Nephron progenitor cell (in vitro differentiated cells): ENCODE measurements at regions not wholly inside any gene's neighbourhood (a gene's known extent, or its start where the extent isn't known, plus 50 kb on each side); places are given as distances from the start of the nearest gene placed in this dataset.
"Not testable (repeated sequence)": the region's sequence is repeated elsewhere in the genome, so short reads cannot be mapped to it uniquely, and the experiment has no call there.

ENCODE experiments used
- DNase-seq: peaks from one replicate; pipeline ENCODE4 v3.0.0; 2021
- H3K27ac Mint-ChIP-seq: 2 replicates; pipeline ENCODE4 v1.8.0; 2021; ENCODE audit warnings: mild to moderate bottlenecking, moderate library complexity, mixed read lengths
- H3K27me3 Mint-ChIP-seq: 2 replicates; pipeline ENCODE4 v1.8.0; 2021; ENCODE audit warnings: mild to moderate bottlenecking, low read depth, mixed read lengths; ENCODE audit not compliant: poor library complexity
- H3K36me3 Mint-ChIP-seq: 2 replicates; pipeline ENCODE4 v1.8.0; 2021; ENCODE audit warnings: low read depth, mixed read lengths
- H3K4me1 Mint-ChIP-seq: 2 replicates; pipeline ENCODE4 v1.8.0; 2021; ENCODE audit warnings: mixed read lengths
- H3K4me3 Mint-ChIP-seq: 2 replicates; pipeline ENCODE4 v1.8.0; 2021; ENCODE audit warnings: mild to moderate bottlenecking, moderate library complexity, mixed read lengths
- H3K9me3 Mint-ChIP-seq: 2 replicates; pipeline ENCODE4 v1.8.0; 2021; ENCODE audit warnings: mild to moderate bottlenecking, moderate library complexity, mixed read lengths
- CTCF ChIP-seq: fragments of 200-600 bp; sonication (generic); IDR thresholded peaks from 2 replicates; pipeline ENCODE4 v1.5.0; 2021; ENCODE audit warnings: antibody characterized with exemption

GRCh38 chr3:28042707-28043106 is 198.7 kb upstream of the CMC1 start:
- TF ChIP-seq CTCF, result no peak
- no peak overlapping the region for H3K4me3 Mint-ChIP-seq
- H3K36me3 Mint-ChIP-seq, result no peaks in the 10 kb centered on the region
- no peak overlapping the region for H3K27ac Mint-ChIP-seq
- no peaks in the 10 kb centered on the region for H3K9me3 Mint-ChIP-seq
- no peak for DNase-seq
- no peaks in the 10 kb centered on the region for H3K27me3 Mint-ChIP-seq
- H3K4me1 Mint-ChIP-seq, result no peaks in the 10 kb centered on the region

- no peaks in the 10 kb centered on the region for H3K27me3 Mint-ChIP-seq
Measured at GRCh38 chr3:28050120-28050519, 191.3 kb upstream of the CMC1 start.

GRCh38 chr3:28050885-28051284 is 190.5 kb upstream of the CMC1 start:
- H3K27ac Mint-ChIP-seq, result peak overlapping the region; percentile 84
- H3K36me3 Mint-ChIP-seq, result no peaks in the 10 kb centered on the region
- no peak for DNase-seq

More at GRCh38 chr3:28050120-28050519, 191.3 kb upstream of the CMC1 start:
- TF ChIP-seq CTCF, result no peak
- no peak overlapping the region for H3K27ac Mint-ChIP-seq
- no peaks in the 10 kb centered on the region for H3K4me1 Mint-ChIP-seq
- H3K36me3 Mint-ChIP-seq, result no peaks in the 10 kb centered on the region
- no peak for DNase-seq
- H3K4me3 Mint-ChIP-seq, result no peak overlapping the region
- H3K9me3 Mint-ChIP-seq, result no peaks in the 10 kb centered on the region

GRCh38 chr3:28053759-28054158 is 187.7 kb upstream of the CMC1 start:
- H3K27ac Mint-ChIP-seq, result no peak overlapping the region
- no peak for TF ChIP-seq CTCF
- H3K4me1 Mint-ChIP-seq, result peaks cover 4% of the 10 kb centered on the region
- peaks cover 8% of the 10 kb centered on the region for H3K36me3 Mint-ChIP-seq
- DNase-seq, result no peak
- H3K4me3 Mint-ChIP-seq, result no peak overlapping the region
- peaks cover 11% of the 10 kb centered on the region for H3K9me3 Mint-ChIP-seq
- peaks cover 3% of the 10 kb centered on the region for H3K27me3 Mint-ChIP-seq

More at GRCh38 chr3:28050885-28051284, 190.5 kb upstream of the CMC1 start:
- no peak overlapping the region for H3K4me3 Mint-ChIP-seq
- H3K4me1 Mint-ChIP-seq, result no peaks in the 10 kb centered on the region
- no peaks in the 10 kb centered on the region for H3K9me3 Mint-ChIP-seq
- H3K27me3 Mint-ChIP-seq, result no peaks in the 10 kb centered on the region
- no peak for TF ChIP-seq CTCF

GRCh38 chr3:28056806-28057205 is 184.6 kb upstream of the CMC1 start:
- Mint-ChIP-seq H3K4me3 (no peak overlapping the region), H3K4me1 (peaks cover 11% of the 10 kb centered on the region), H3K27ac (no peak overlapping the region), H3K36me3 (peaks cover 13% of the 10 kb centered on the region), H3K27me3 (peaks cover 3% of the 10 kb centered on the region), H3K9me3 (peaks cover 21% of the 10 kb centered on the region)
- no peak for DNase-seq
- TF ChIP-seq CTCF, result no peak

- H3K4me3 Mint-ChIP-seq, result no peak overlapping the region
- H3K4me1 Mint-ChIP-seq, result peaks cover 11% of the 10 kb centered on the region
- DNase-seq, result no peak
- no peak for TF ChIP-seq CTCF
- H3K36me3 Mint-ChIP-seq, result peaks cover 13% of the 10 kb centered on the region
- H3K27me3 Mint-ChIP-seq, result peaks cover 3% of the 10 kb centered on the region
- H3K27ac Mint-ChIP-seq, result no peak overlapping the region
- peaks cover 25% of the 10 kb centered on the region for H3K9me3 Mint-ChIP-seq
Measured at GRCh38 chr3:28057539-28057938, 183.9 kb upstream of the CMC1 start.

- peak overlapping the region; percentile 80 for H3K4me3 Mint-ChIP-seq
- H3K36me3 Mint-ChIP-seq, result peaks cover 13% of the 10 kb centered on the region
- H3K27me3 Mint-ChIP-seq, DNase-seq: not testable (repeated sequence)
- peaks cover 25% of the 10 kb centered on the region for H3K9me3 Mint-ChIP-seq
- peak overlapping the region; percentile 77 for H3K27ac Mint-ChIP-seq
- peaks cover 11% of the 10 kb centered on the region for H3K4me1 Mint-ChIP-seq
Measured at GRCh38 chr3:28059199-28059598, 182.2 kb upstream of the CMC1 start.
